GM21381 (cell line): ENCODE measurements at regions not wholly inside any gene's neighbourhood (a gene's known extent, or its start where the extent isn't known, plus 50 kb on each side); places are given as distances from the start of the nearest gene placed in this dataset.

Experiments
- ATAC-seq: cut with Tn5 transposase; IDR thresholded peaks from one replicate; pipeline ENCODE4 v1.9.1; 2021; ENCODE audit warnings: mild to moderate bottlenecking, moderate library complexity; ENCODE audit not compliant: unreplicated experiment

GRCh38 chr9:73219985-73220626, 68.4 kb downstream of the ANXA1 start:
- peak; percentile 86 for ATAC-seq

- no peak for ATAC-seq
Measured at GRCh38 chr9:73223594-73223993, 71.9 kb downstream of the ANXA1 start.

- ATAC-seq = no peak
Measured at GRCh38 chr9:73229543-73229942, 77.9 kb downstream of the ANXA1 start.

GRCh38 chr9:73230251-73230650, 78.6 kb downstream of the ANXA1 start:
- no peak for ATAC-seq

GRCh38 chr9:73231203-73231602, 79.5 kb downstream of the ANXA1 start:
- no peak for ATAC-seq

GRCh38 chr9:73233359-73234007, 81.8 kb downstream of the ANXA1 start:
- no peak for ATAC-seq

GRCh38 chr9:73234008-73234360, 82.3 kb downstream of the ANXA1 start:
- ATAC-seq = no peak

GRCh38 chr9:73237140-73237539, 85.5 kb downstream of the ANXA1 start:
- no peak for ATAC-seq

GRCh38 chr9:73239570-73240265, 88.1 kb downstream of the ANXA1 start:
- no peak for ATAC-seq

- ATAC-seq = no peak
Measured at GRCh38 chr9:73243078-73243477, 91.4 kb downstream of the ANXA1 start.

- ATAC-seq = no peak
Measured at GRCh38 chr9:73259086-73259696, 107.5 kb downstream of the ANXA1 start.

GRCh38 chr9:73260506-73260905, 108.8 kb downstream of the ANXA1 start:
- no peak for ATAC-seq

GRCh38 chr9:73264631-73265030, 113.0 kb downstream of the ANXA1 start:
- ATAC-seq = no peak

GRCh38 chr9:73265876-73266275, 114.2 kb downstream of the ANXA1 start:
- ATAC-seq = no peak

- no peak for ATAC-seq
Measured at GRCh38 chr9:73269430-73270101, 117.9 kb downstream of the ANXA1 start.

GRCh38 chr9:73270967-73271721, 119.5 kb downstream of the ANXA1 start:
- peak; percentile 52 for ATAC-seq

GRCh38 chr9:73280113-73280512, 128.4 kb downstream of the ANXA1 start:
- ATAC-seq = no peak

- ATAC-seq = no peak
Measured at GRCh38 chr9:73284377-73284776, 132.7 kb downstream of the ANXA1 start.

GRCh38 chr9:73294336-73294735, 142.7 kb downstream of the ANXA1 start:
- ATAC-seq = no peak

- no peak for ATAC-seq
Measured at GRCh38 chr9:73325983-73326382, 174.3 kb downstream of the ANXA1 start.

- ATAC-seq = no peak
Measured at GRCh38 chr9:73327149-73327548, 175.5 kb downstream of the ANXA1 start.
